ENCODE measurements at regions not wholly inside any gene's neighbourhood (a gene's known extent, or its start where the extent isn't known, plus 50 kb on each side); places are given as distances from the start of the nearest gene placed in this dataset.
A peak's percentile ranks its signal among the peaks of the same experiment; 100 is the strongest.
"Not testable (repeated sequence)": the region's sequence is repeated elsewhere in the genome, so short reads cannot be mapped to it uniquely, and the experiment has no call there.

GRCh38 chr18:68172842-68173549 lies 541.9 kb downstream of the TMX3 start:
- DNase-seq (ENCODE audit: low read depth, low spot score): no peak
- no peak overlapping the region for H3K27ac ChIP-seq

- no peak overlapping the region for H3K27ac ChIP-seq
- no peak for DNase-seq (ENCODE audit: low read depth, low spot score)
Observed at GRCh38 chr18:68164909-68165308, 550.0 kb downstream of the TMX3 start.

- not testable (repeated sequence) for H3K27ac ChIP-seq
Observed at GRCh38 chr18:68153821-68154220, 561.1 kb downstream of the TMX3 start.

GRCh38 chr18:68152770-68153169 lies 562.1 kb downstream of the TMX3 start:
- no peak overlapping the region for H3K27ac ChIP-seq

More at GRCh38 chr18:68153821-68154220, 561.1 kb downstream of the TMX3 start:
- not testable (repeated sequence) for DNase-seq (ENCODE audit: low read depth, low spot score)

GRCh38 chr18:68150961-68151360 lies 563.9 kb downstream of the TMX3 start:
- H3K27ac ChIP-seq: no peak overlapping the region
- DNase-seq (ENCODE audit: low read depth, low spot score): no peak

More at GRCh38 chr18:68152770-68153169, 562.1 kb downstream of the TMX3 start:
- DNase-seq (ENCODE audit: low read depth, low spot score): no peak

- no peak for DNase-seq (ENCODE audit: low read depth, low spot score)
- H3K27ac ChIP-seq: no peak overlapping the region
Observed at GRCh38 chr18:68148863-68149262, 566.0 kb downstream of the TMX3 start.

GRCh38 chr18:68147728-68148127 lies 567.2 kb downstream of the TMX3 start:
- H3K27ac ChIP-seq: no peak overlapping the region
- DNase-seq (ENCODE audit: low read depth, low spot score): no peak

- peak overlapping the region; percentile 21 for H3K27ac ChIP-seq
- DNase-seq (ENCODE audit: low read depth, low spot score): peak; percentile 22
Observed at GRCh38 chr18:68121826-68122225, 593.1 kb downstream of the TMX3 start.

GRCh38 chr18:68121308-68121707 lies 593.6 kb downstream of the TMX3 start:
- H3K27ac ChIP-seq: peak overlapping the region; percentile 21

GRCh38 chr18:68114989-68115388 lies 598.5 kb upstream of the DSEL start:
- H3K27ac ChIP-seq: no peak overlapping the region
- no peak for DNase-seq (ENCODE audit: low read depth, low spot score)

More at GRCh38 chr18:68121308-68121707, 593.6 kb downstream of the TMX3 start:
- no peak for DNase-seq (ENCODE audit: low read depth, low spot score)

- no peak for DNase-seq (ENCODE audit: low read depth, low spot score)
- H3K27ac ChIP-seq: no peak overlapping the region
Observed at GRCh38 chr18:68104036-68104435, 587.5 kb upstream of the DSEL start.

GRCh38 chr18:68103561-68103960 lies 587.0 kb upstream of the DSEL start:
- H3K27ac ChIP-seq: no peak overlapping the region
- DNase-seq (ENCODE audit: low read depth, low spot score): no peak

- H3K27ac ChIP-seq: no peak overlapping the region
- no peak for DNase-seq (ENCODE audit: low read depth, low spot score)
Observed at GRCh38 chr18:68102117-68102516, 585.6 kb upstream of the DSEL start.

- DNase-seq (ENCODE audit: low read depth, low spot score): no peak
- H3K27ac ChIP-seq: no peak overlapping the region
Observed at GRCh38 chr18:68098655-68099054, 582.1 kb upstream of the DSEL start.

- DNase-seq (ENCODE audit: low read depth, low spot score): no peak
- no peak overlapping the region for H3K27ac ChIP-seq
Observed at GRCh38 chr18:68086481-68086880, 570.0 kb upstream of the DSEL start.

- DNase-seq (ENCODE audit: low read depth, low spot score): no peak
- H3K27ac ChIP-seq: no peak overlapping the region
Observed at GRCh38 chr18:68085251-68085650, 568.7 kb upstream of the DSEL start.

GRCh38 chr18:68083776-68084175 lies 567.3 kb upstream of the DSEL start:
- H3K27ac ChIP-seq: no peak overlapping the region
- no peak for DNase-seq (ENCODE audit: low read depth, low spot score)

- H3K27ac ChIP-seq: no peak overlapping the region
- DNase-seq (ENCODE audit: low read depth, low spot score): no peak
Observed at GRCh38 chr18:68083131-68083530, 566.6 kb upstream of the DSEL start.

GRCh38 chr18:68072744-68073143 lies 556.2 kb upstream of the DSEL start:
- DNase-seq (ENCODE audit: low read depth, low spot score): no peak
- H3K27ac ChIP-seq: no peak overlapping the region

GRCh38 chr18:68060871-68061270 lies 544.4 kb upstream of the DSEL start:
- no peak overlapping the region for H3K27ac ChIP-seq
- DNase-seq (ENCODE audit: low read depth, low spot score): no peak

GRCh38 chr18:68056936-68057335 lies 540.4 kb upstream of the DSEL start:
- no peak overlapping the region for H3K27ac ChIP-seq
- no peak for DNase-seq (ENCODE audit: low read depth, low spot score)

GRCh38 chr18:68054669-68055068 lies 538.1 kb upstream of the DSEL start:
- no peak for DNase-seq (ENCODE audit: low read depth, low spot score)
- no peak overlapping the region for H3K27ac ChIP-seq
